ENCODE measurements at regions not wholly inside any gene's neighbourhood (a gene's known extent, or its start where the extent isn't known, plus 50 kb on each side); places are given as distances from the start of the nearest gene placed in this dataset.

- TF ChIP-seq CTCF (IDR thresholded peaks at IDR 0.05; ENCODE audit: low read depth, low read length): no peak
- POLR2A ChIA-PET: no interaction called here
- H3K4me3 ChIP-seq (ENCODE audit: low read depth, low read length): no peak overlapping the region
- no peak for DNase-seq (ENCODE audit: low read depth, low spot score)
- no peak overlapping the region for H3K27ac ChIP-seq (ENCODE audit: low read depth, low read length)
- H3K9me3 ChIP-seq (ENCODE audit: control insufficient read depth, insufficient read depth, low read length): no peaks in the 10 kb centered on the region
- H3K27me3 ChIP-seq (ENCODE audit: control insufficient read depth, insufficient read depth, low read length): no peaks in the 10 kb centered on the region
- CTCF ChIA-PET: no interaction called here
Measured at GRCh38 chr12:72102150-72102549, 163.5 kb downstream of the TPH2 start.

GRCh38 chr12:72105849-72106248 lies 166.3 kb upstream of the TRHDE start:
- H3K27me3 ChIP-seq (ENCODE audit: control insufficient read depth, insufficient read depth, low read length): no peaks in the 10 kb centered on the region
- TF ChIP-seq CTCF (IDR thresholded peaks at IDR 0.05; ENCODE audit: low read depth, low read length): no peak
- no peak overlapping the region for H3K27ac ChIP-seq (ENCODE audit: low read depth, low read length)
- no peak for DNase-seq (ENCODE audit: low read depth, low spot score)
- no peak overlapping the region for H3K4me3 ChIP-seq (ENCODE audit: low read depth, low read length)
- ChIA-PET POLR2A (no interaction called here), CTCF (no interaction called here)
- H3K9me3 ChIP-seq (ENCODE audit: control insufficient read depth, insufficient read depth, low read length): no peaks in the 10 kb centered on the region

GRCh38 chr12:72110937-72111650 lies 161.1 kb upstream of the TRHDE start:
- no peak for DNase-seq (ENCODE audit: low read depth, low spot score)
- H3K4me3 ChIP-seq (ENCODE audit: low read depth, low read length): no peak overlapping the region
- ChIA-PET POLR2A (no interaction called here), CTCF (interaction anchor here (0.5 kb wide), 1 partner anchor 270 kb away, joined by 5 read pairs; no protein-coding TSS in a partner anchor)
- no peaks in the 10 kb centered on the region for H3K9me3 ChIP-seq (ENCODE audit: control insufficient read depth, insufficient read depth, low read length)
- no peaks in the 10 kb centered on the region for H3K27me3 ChIP-seq (ENCODE audit: control insufficient read depth, insufficient read depth, low read length)
- no peak overlapping the region for H3K27ac ChIP-seq (ENCODE audit: low read depth, low read length)
- TF ChIP-seq CTCF (IDR thresholded peaks at IDR 0.05; ENCODE audit: low read depth, low read length): no peak

GRCh38 chr12:72111706-72112105 lies 160.5 kb upstream of the TRHDE start:
- no peak for TF ChIP-seq CTCF (IDR thresholded peaks at IDR 0.05; ENCODE audit: low read depth, low read length)
- ChIA-PET POLR2A (no interaction called here), CTCF (no interaction called here)
- Histone ChIP-seq H3K27ac (ENCODE audit: low read depth, low read length) (no peak overlapping the region), H3K9me3 (ENCODE audit: control insufficient read depth, insufficient read depth, low read length) (no peaks in the 10 kb centered on the region), H3K4me3 (ENCODE audit: low read depth, low read length) (no peak overlapping the region), H3K27me3 (ENCODE audit: control insufficient read depth, insufficient read depth, low read length) (no peaks in the 10 kb centered on the region)
- DNase-seq (ENCODE audit: low read depth, low spot score): no peak

- Histone ChIP-seq H3K9me3 (ENCODE audit: control insufficient read depth, insufficient read depth, low read length) (no peaks in the 10 kb centered on the region), H3K27me3 (ENCODE audit: control insufficient read depth, insufficient read depth, low read length) (peaks cover 7% of the 10 kb centered on the region), H3K27ac (ENCODE audit: low read depth, low read length) (no peak overlapping the region), H3K4me3 (ENCODE audit: low read depth, low read length) (no peak overlapping the region)
- ChIA-PET CTCF (interaction anchor here (0.6 to 0.8 kb wide), 2 partner anchors 134 to 1089 kb away, joined by 4 to 5 read pairs; no protein-coding TSS in a partner anchor), POLR2A (no interaction called here)
- no peak for DNase-seq (ENCODE audit: low read depth, low spot score)
- TF ChIP-seq CTCF (IDR thresholded peaks at IDR 0.05; ENCODE audit: low read depth, low read length): peak; percentile 26; the same call in 1 of the 2 replicates
Measured at GRCh38 chr12:72133497-72134055, 138.6 kb upstream of the TRHDE start.

Data from AG04450 (cell line).